Neuronal stem cell (in vitro differentiated cells): ENCODE measurements at regions not wholly inside any gene's neighbourhood (a gene's known extent, or its start where the extent isn't known, plus 50 kb on each side); places are given as distances from the start of the nearest gene placed in this dataset.

Source experiments
- DNase-seq: peaks from one replicate; pipeline ENCODE4 v3.0.0-alpha.2; 2013; ENCODE audit warnings: low spot score
- H2AFZ ChIP-seq: one replicate; pipeline ENCODE4 v1.6.1; 2013; ENCODE audit warnings: mild to moderate bottlenecking, low read length, inconsistent platforms
- H2AK5ac ChIP-seq: 2 replicates; pipeline ENCODE4 v1.6.1; 2013; ENCODE audit warnings: low read depth, mild to moderate bottlenecking, inconsistent platforms, low read length, moderate library complexity, mixed read lengths
- H2BK120ac ChIP-seq: 2 replicates; pipeline ENCODE4 v1.6.1; 2013; ENCODE audit warnings: low read depth, mild to moderate bottlenecking, inconsistent platforms, low read length, moderate library complexity, mixed read lengths
- H2BK12ac ChIP-seq: one replicate; pipeline ENCODE4 v1.6.1; 2013; ENCODE audit warnings: low read length, inconsistent platforms
- H2BK15ac ChIP-seq: 2 replicates; pipeline ENCODE4 v1.6.1; 2013; ENCODE audit warnings: mild to moderate bottlenecking, low read length, inconsistent platforms, mixed read lengths
- H2BK5ac ChIP-seq: one replicate; pipeline ENCODE4 v1.6.1; 2013; ENCODE audit warnings: inconsistent platforms, mild to moderate bottlenecking, low read length, moderate library complexity
- H3K14ac ChIP-seq: one replicate; pipeline ENCODE4 v1.6.1; 2013; ENCODE audit warnings: low read length, inconsistent platforms
- H3K18ac ChIP-seq: 2 replicates; pipeline ENCODE4 v1.6.1; 2013; ENCODE audit warnings: low read length, inconsistent platforms
- H3K23ac ChIP-seq: 2 replicates; pipeline ENCODE4 v1.6.1; 2013; ENCODE audit warnings: low read depth, mild to moderate bottlenecking, mixed read lengths, low read length, inconsistent platforms; ENCODE audit not compliant: poor library complexity
- H3K27ac ChIP-seq: replicated peaks from 3 replicates; pipeline ENCODE4 v1.5.1; 2013; ENCODE audit warnings: low read length, inconsistent platforms
- H3K27me3 ChIP-seq, 3 experiments: 2 replicates each; pipeline ENCODE4 v1.6.1; 2013; ENCODE audit warnings: low read length in 3 of 3, mild to moderate bottlenecking in 2 of 3, inconsistent platforms in 1 of 3, low read depth in 1 of 3, mixed read lengths in 1 of 3, moderate library complexity in 1 of 3; ENCODE audit not compliant: control insufficient read depth in 3 of 3, insufficient read depth in 3 of 3
- H3K36me3 ChIP-seq, 2 donors: replicated peaks in 1 of 2; 2 replicates each; pipeline ENCODE4 v1.6.1; 2013; ENCODE audit warnings: low read length in 2 of 2; ENCODE audit not compliant: control insufficient read depth in 2 of 2, insufficient read depth in 2 of 2
- H3K4ac ChIP-seq: 2 replicates; pipeline ENCODE4 v1.6.1; 2013; ENCODE audit warnings: inconsistent platforms, mild to moderate bottlenecking, low read length, moderate library complexity
- H3K4me1 ChIP-seq, 2 donors: 1 replicate in 1 of 2; 2 replicates in 1 of 2; pipeline ENCODE4 v1.6.1; 2013; ENCODE audit warnings: low read length in 2 of 2, low read depth in 1 of 2; ENCODE audit not compliant: control insufficient read depth in 2 of 2, insufficient read depth in 1 of 2
- H3K4me2 ChIP-seq: one replicate; pipeline ENCODE4 v1.6.1; 2013; ENCODE audit warnings: mild to moderate bottlenecking, low read length, inconsistent platforms; ENCODE audit not compliant: insufficient read depth, poor library complexity, severe bottlenecking
- H3K4me3 ChIP-seq, 2 donors: 2 replicates each; pipeline ENCODE4 v1.5.1; 2013; ENCODE audit warnings: low read length in 2 of 2, mild to moderate bottlenecking in 2 of 2, inconsistent platforms in 1 of 2, moderate library complexity in 1 of 2
- H3K79me1 ChIP-seq: one replicate; pipeline ENCODE4 v1.6.1; 2013; ENCODE audit warnings: low read depth, mild to moderate bottlenecking, inconsistent platforms, low read length, moderate library complexity
- H3K9ac ChIP-seq: one replicate; pipeline ENCODE4 v1.6.1; 2013; ENCODE audit warnings: mild to moderate bottlenecking, low read depth, low read length, inconsistent platforms; ENCODE audit not compliant: poor library complexity
- H3K9me3 ChIP-seq, 2 donors: replicated peaks in 1 of 2; 2 replicates each; pipeline versions ENCODE3 to v1.6.1; 2013; ENCODE audit warnings: low read length in 2 of 2, mild to moderate bottlenecking in 2 of 2, inconsistent platforms in 1 of 2, low read depth in 1 of 2, mixed read lengths in 1 of 2, moderate library complexity in 1 of 2; ENCODE audit not compliant: control insufficient read depth in 2 of 2, insufficient read depth in 1 of 2
- H4K8ac ChIP-seq: one replicate; pipeline ENCODE4 v1.6.1; 2013; ENCODE audit warnings: low read depth, mild to moderate bottlenecking, inconsistent platforms, low read length, moderate library complexity
- H4K91ac ChIP-seq: one replicate; pipeline ENCODE4 v1.6.1; 2013; ENCODE audit warnings: low read length, low read depth, mild to moderate bottlenecking, inconsistent platforms; ENCODE audit not compliant: poor library complexity
- WGBS, 2 donors: extraction: QIAGEN DNeasy Blood & Tissue Kit; methylation state at CpG; one replicate each; pipeline ENCODE4 v1.1.7; 2013; ENCODE audit warnings: missing lambda C conversion rate in 2 of 2, mixed read lengths in 1 of 2; ENCODE audit not compliant: insufficient read length in 2 of 2, insufficient replicate concordance in 1 of 2; ENCODE audit errors: extremely low coverage in 2 of 2; 5-methylcytosine and 5-hydroxymethylcytosine counted together

DNA sequence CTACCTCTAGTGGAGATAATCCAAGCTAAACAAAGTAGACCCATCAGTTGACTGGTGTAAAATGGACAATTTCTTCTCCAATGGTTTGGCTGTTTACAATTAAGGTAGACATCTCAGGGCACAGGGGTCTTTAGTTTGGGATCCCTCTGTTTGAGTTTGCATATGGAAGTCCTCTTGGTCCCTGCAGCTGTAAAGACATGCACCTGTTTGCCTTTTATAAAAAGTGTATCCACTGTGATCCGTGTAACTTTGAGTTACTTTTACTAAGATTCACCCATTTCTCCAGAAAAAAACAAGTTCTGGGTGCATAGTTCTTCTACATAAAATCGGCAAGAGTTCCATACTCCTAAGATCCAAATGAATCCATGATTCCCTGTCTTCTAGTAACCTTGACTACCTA is 374.7 kb upstream of the ADAMTS16 start:
- no peak overlapping the region for H2BK12ac ChIP-seq
- H3K9me3 ChIP-seq: no peaks in the 10 kb centered on the region
- H2AK5ac ChIP-seq: no peak overlapping the region
- no peaks in the 10 kb centered on the region for H3K4me1 ChIP-seq
- no peak overlapping the region for H3K18ac ChIP-seq
- H2BK120ac ChIP-seq: no peak overlapping the region
- no peak overlapping the region for H2AFZ ChIP-seq
- H3K14ac ChIP-seq: no peak overlapping the region
- H3K4me2 ChIP-seq: no peak overlapping the region
- H3K9ac ChIP-seq: no peak overlapping the region
- no peaks in the 10 kb centered on the region for H3K36me3 ChIP-seq
- H2BK5ac ChIP-seq: no peak overlapping the region
- WGBS, 2 donors: no CpG with 5 or more reads among the region's 2 CpGs
- H4K91ac ChIP-seq: no peak overlapping the region
- H3K79me1 ChIP-seq: no peaks in the 10 kb centered on the region
- no peak for DNase-seq
- no peak overlapping the region for H4K8ac ChIP-seq
- H3K23ac ChIP-seq: no peak overlapping the region
- no peak overlapping the region for H3K4ac ChIP-seq
- no peak overlapping the region for H2BK15ac ChIP-seq
- H3K27ac ChIP-seq: no peak overlapping the region
- no peak overlapping the region for H3K4me3 ChIP-seq
- no peaks in the 10 kb centered on the region for H3K27me3 ChIP-seq

DNA sequence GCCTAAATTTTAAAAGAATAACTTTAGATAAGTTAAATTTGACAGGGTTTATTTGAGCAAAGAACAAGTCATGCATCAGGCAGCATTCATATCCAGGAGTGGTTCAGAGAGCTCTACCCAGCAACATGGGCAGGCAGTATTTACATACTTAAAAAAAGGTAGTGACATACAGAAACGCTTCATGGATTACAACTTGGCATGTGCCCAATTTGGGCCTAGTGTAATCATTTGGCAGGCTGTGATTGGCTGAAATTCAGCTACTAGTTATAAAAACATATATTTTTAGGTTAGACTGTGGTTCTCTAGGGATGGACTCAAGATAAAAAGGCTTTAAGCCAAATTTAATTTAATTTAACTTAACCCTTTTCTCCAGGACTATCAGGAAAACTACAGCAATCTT is 374.0 kb upstream of the ADAMTS16 start:
- no peak overlapping the region for H2AFZ ChIP-seq
- H3K4me2 ChIP-seq: no peak overlapping the region
- no peak overlapping the region for H3K27ac ChIP-seq
- H3K36me3 ChIP-seq: no peaks in the 10 kb centered on the region
- H2BK12ac ChIP-seq: no peak overlapping the region
- no peaks in the 10 kb centered on the region for H3K9me3 ChIP-seq
- H3K4ac ChIP-seq: no peak overlapping the region
- no peak overlapping the region for H3K23ac ChIP-seq
- H2BK120ac ChIP-seq: no peak overlapping the region
- no peak overlapping the region for H3K18ac ChIP-seq
- no peaks in the 10 kb centered on the region for H3K27me3 ChIP-seq
- H3K14ac ChIP-seq: no peak overlapping the region
- H2BK15ac ChIP-seq: no peak overlapping the region
- no peak overlapping the region for H4K91ac ChIP-seq
- WGBS, 2 donors: no CpG with 5 or more reads among the region's 1 CpG
- no peak overlapping the region for H2AK5ac ChIP-seq
- no peak overlapping the region for H2BK5ac ChIP-seq
- DNase-seq: no peak
- no peak overlapping the region for H4K8ac ChIP-seq
- no peak overlapping the region for H3K9ac ChIP-seq
- H3K79me1 ChIP-seq: no peaks in the 10 kb centered on the region
- H3K4me1 ChIP-seq: no peaks in the 10 kb centered on the region
- H3K4me3 ChIP-seq: no peak overlapping the region

GRCh38 chr5:4772591-4772990 is 367.5 kb upstream of the ADAMTS16 start:
- Histone ChIP-seq H3K79me1 (no peaks in the 10 kb centered on the region), H3K4me1 (no peaks in the 10 kb centered on the region), H3K27ac (no peak overlapping the region), H3K4me2 (no peak overlapping the region), H3K14ac (no peak overlapping the region), H2BK120ac (no peak overlapping the region), H3K27me3 (no peaks in the 10 kb centered on the region), H2AFZ (no peak overlapping the region), H3K23ac (no peak overlapping the region), H3K18ac (no peak overlapping the region), H2AK5ac (no peak overlapping the region), H3K4me3 (no peak overlapping the region), H4K8ac (no peak overlapping the region), H4K91ac (no peak overlapping the region), H3K36me3 (no peaks in the 10 kb centered on the region), H3K9me3 (no peaks in the 10 kb centered on the region), H3K4ac (no peak overlapping the region), H3K9ac (no peak overlapping the region), H2BK12ac (no peak overlapping the region), H2BK5ac (no peak overlapping the region), H2BK15ac (no peak overlapping the region)
- WGBS, 2 donors: no CpG with 5 or more reads among the region's 1 CpG
- DNase-seq: no peak

GRCh38 chr5:4773827-4774317 is 366.3 kb upstream of the ADAMTS16 start:
- Histone ChIP-seq H3K4me1 (no peaks in the 10 kb centered on the region), H3K23ac (no peak overlapping the region), H2BK15ac (no peak overlapping the region), H3K9ac (no peak overlapping the region), H2BK120ac (no peak overlapping the region), H3K27me3 (no peaks in the 10 kb centered on the region), H3K4ac (no peak overlapping the region), H3K14ac (no peak overlapping the region), H3K4me3 (no peak overlapping the region), H3K9me3 (no peaks in the 10 kb centered on the region), H3K4me2 (no peak overlapping the region), H3K27ac (no peak overlapping the region), H4K8ac (no peak overlapping the region), H3K18ac (no peak overlapping the region), H4K91ac (no peak overlapping the region), H2BK12ac (no peak overlapping the region), H3K36me3 (no peaks in the 10 kb centered on the region), H2BK5ac (no peak overlapping the region), H2AFZ (no peak overlapping the region), H3K79me1 (no peaks in the 10 kb centered on the region), H2AK5ac (no peak overlapping the region)
- no peak for DNase-seq
- WGBS, 2 donors: no CpG with 5 or more reads among the region's 1 CpG
